Activated CD4-positive, CD25-positive, alpha-beta regulatory T cell treated with anti-CD3 and anti-CD28 coated beads, Interleukin-2, amount 50 U/mL, for 16 hours (primary cell): ENCODE measurements at regions not wholly inside any gene's neighbourhood (a gene's known extent, or its start where the extent isn't known, plus 50 kb on each side); places are given as distances from the start of the nearest gene placed in this dataset.
"Not testable (repeated sequence)": the region's sequence is repeated elsewhere in the genome, so short reads cannot be mapped to it uniquely, and the experiment has no call there.

Experiments used
- DNase-seq: peaks from one replicate; pipeline ENCODE4 v3.0.0-alpha.2; 2020; ENCODE audit warnings: low read depth, low spot score

DNA sequence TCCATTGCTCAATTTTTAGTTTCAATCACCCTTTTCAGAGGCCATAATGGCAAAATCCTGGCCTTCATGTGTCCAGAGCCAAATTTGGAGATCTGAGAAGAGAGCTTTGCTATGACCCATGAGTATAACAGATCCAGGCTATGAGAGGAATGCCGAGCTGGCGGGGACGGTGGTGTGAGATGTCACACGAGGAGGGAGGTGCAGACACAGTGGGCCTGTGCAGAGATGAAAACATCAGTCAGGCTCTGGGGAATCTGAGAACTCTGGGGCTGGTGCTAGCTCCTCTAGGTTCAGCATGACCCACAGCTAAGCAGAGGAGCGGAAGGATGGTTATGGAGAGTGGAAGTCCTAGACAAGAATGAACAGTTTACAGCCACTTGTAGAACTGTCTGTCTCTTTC is 398.3 kb upstream of the ATP10A start:
- DNase-seq: no peak

DNA sequence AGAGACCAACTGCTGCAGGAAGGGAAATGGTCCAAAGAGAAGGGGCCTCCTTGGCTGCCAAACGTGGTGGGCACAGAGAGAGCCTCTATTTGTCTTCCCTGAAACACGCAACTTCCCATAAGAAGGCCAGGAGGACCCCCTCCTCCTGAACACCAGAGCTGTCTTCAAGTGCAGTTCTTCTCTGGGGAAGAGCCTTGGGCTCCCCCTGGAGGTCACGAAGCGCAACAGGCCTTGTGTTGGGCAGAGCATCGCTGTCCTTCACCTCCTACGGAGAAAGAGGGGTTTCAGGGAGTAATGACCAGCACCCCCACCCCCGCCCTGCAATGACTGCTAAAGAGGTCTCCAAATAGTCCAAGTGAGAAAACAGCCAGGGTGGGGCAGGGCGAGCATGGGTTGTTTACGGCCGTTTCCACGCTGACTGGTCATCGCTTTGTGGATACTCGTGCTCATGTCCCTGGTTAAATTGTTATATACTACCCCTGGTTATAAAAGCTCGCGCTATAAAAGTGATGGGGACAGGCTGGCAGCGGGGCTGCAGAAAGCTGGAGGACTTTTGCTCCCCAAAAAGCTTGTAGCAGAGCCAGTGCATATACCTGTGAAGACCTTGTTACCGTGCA is 397.5 kb upstream of the ATP10A start:
- no peak for DNase-seq

GRCh38 chr15:26259581-26259980 is 396.5 kb upstream of the ATP10A start:
- no peak for DNase-seq

DNA sequence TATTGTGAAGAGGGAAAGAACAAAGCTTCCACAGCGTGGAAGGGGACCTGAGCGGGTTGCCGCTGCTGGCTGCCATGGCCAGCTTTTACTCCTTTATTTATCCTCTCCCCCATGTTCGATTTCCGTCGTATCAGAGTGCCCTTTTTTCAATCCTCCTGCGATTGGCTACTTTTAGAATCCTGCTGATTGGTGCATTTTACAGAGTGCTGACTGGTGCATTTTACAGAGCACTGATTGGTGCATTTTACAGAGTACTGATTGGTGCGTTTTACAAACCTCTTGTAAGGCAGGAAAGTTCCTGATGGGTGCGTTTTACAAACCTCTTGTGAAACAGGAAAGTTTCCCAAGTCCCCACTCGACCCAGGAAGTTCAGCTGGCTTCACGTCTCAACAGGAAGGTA is 381.7 kb upstream of the ATP10A start:
- not testable (repeated sequence) for DNase-seq

DNA sequence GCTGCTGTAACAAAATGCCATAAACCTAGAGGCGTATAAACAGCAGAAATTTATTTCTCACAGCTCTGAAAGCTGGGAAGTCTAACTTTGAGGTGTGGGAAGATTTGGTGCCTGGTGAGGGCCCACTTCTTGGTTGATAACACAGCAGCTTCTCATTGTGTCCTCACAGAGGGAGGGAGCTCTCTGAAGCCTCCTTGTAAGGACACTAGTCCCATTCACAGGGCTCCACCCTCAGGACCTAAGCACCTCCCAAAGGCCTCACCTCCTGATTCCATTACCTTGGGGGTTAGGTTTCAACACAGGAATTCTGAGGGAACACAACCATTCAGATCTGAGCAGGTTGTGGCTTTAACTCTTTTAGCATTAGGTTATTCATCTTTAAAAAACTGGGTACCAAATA is 380.3 kb upstream of the ATP10A start:
- no peak for DNase-seq

- DNase-seq: no peak
Observed at GRCh38 chr15:26242565-26243071, 379.5 kb upstream of the ATP10A start.

GRCh38 chr15:26235864-26236263 is 372.7 kb upstream of the ATP10A start:
- DNase-seq: no peak

GRCh38 chr15:26234976-26235767 is 372.0 kb upstream of the ATP10A start:
- no peak for DNase-seq

GRCh38 chr15:26232691-26233090 is 369.6 kb upstream of the ATP10A start:
- no peak for DNase-seq

GRCh38 chr15:26231096-26231495 is 368.0 kb upstream of the ATP10A start:
- DNase-seq: no peak

DNA sequence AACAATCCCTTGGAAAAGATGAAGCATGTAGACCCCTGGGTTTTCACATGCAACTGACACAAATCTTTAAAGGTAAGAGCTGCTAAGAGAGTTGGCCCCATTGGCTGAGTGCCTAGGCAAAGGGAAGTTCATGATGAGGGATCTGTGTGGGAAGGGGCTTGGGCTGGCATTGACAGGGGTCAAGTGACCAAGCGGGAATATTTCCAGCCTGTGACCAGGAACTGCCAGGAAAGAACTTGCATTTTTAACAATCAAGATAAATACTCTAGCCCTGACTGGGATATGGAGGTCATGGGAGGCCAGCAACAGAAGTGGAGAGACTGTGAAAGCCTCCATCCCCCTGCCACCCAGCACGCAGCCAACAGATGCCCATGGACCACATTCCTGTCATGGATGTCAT is 361.1 kb upstream of the ATP10A start:
- DNase-seq: no peak

- DNase-seq: no peak
Observed at GRCh38 chr15:26223720-26224119, 360.6 kb upstream of the ATP10A start.

GRCh38 chr15:26222781-26223180 is 359.7 kb upstream of the ATP10A start:
- no peak for DNase-seq

DNA sequence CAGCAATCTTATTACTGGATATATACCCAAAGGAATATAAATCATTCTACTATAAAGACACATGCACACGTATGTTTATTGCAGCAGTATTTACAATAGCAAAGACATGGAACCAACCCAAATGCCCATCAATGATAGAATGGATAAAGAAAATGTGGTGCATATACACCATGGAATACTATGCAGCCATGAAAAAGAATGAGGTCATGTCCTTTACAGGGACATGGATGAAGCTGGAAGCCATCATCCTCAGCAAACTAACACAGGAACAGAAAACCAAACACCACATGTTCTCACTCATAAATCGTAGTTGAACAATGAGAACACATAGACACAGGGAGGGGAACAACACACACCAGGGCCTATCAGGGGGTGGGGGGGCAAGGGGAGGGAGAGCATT is 353.9 kb upstream of the ATP10A start:
- not testable (repeated sequence) for DNase-seq

GRCh38 chr15:26214290-26214689 is 351.2 kb upstream of the ATP10A start:
- no peak for DNase-seq

- no peak for DNase-seq
Observed at GRCh38 chr15:26213427-26213826, 350.3 kb upstream of the ATP10A start.

DNA sequence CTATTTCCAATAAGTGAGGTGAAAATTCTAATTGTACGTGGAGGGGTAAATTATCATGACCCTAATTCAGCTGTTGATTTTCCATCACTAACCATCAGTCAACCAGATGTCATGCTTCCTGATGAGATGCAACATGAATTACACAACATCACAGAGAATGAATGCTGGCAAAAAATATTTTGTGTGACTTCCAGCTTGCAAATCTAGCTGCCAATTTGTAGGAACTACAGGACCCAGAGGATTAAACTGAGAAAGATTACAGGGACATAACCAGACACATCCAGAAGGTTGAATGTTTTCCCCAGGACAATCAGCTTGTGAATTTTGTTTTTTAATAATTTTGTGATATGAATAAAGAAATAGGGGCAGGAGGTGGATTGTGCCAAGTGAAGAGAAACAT is 349.0 kb upstream of the ATP10A start:
- no peak for DNase-seq

DNA sequence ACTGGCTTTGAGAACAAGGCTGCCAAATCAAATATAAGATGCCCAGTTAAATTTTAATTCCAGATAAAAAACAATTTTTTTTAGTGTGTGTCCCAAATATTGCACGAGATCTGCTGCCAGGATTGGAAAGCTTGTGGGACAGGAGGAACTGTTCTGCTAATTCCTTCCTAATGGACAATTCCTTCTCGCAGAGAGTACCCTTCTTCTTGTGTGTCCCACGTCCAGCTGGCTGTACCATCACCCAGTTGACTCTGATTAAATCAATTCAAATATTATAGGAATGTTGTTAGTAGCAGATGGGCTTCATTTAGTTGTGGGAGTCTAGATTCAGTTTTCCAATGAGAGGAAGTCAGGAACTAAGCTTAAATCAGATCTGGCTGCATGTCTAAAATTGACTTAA is 347.9 kb upstream of the ATP10A start:
- no peak for DNase-seq

DNA sequence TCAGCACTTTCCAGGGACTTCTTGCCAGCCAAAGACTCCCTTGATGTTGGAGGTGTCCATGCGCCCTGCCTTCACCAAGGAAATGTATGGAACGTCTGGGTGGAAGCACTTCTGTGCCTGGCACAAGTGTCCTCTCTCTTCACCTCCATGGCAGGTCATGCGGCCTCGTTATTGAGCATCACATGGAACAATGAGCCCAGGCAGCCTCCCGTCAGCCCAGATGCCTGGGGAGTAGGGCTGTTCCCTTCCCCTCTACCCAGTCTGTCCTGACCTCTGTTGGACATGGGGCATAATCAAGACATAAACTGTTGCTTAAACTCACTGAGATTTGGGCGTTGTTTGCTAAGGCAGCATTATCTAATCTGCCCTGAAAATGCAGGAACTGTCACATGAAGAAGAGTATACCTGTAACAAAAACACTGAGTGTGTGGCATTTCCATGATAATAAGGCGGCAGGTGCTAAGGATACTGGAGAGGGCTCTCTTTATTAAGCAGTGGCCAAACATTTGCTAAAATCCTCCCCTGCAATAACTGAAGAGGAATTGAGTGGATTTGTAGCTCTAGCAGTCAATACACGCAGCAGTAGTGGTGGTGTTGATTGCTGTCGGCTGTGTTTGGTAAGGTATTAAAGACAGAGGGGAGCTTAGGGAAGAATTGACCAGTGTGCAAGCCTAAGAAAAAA is 338.2 kb upstream of the ATP10A start:
- no peak for DNase-seq

DNA sequence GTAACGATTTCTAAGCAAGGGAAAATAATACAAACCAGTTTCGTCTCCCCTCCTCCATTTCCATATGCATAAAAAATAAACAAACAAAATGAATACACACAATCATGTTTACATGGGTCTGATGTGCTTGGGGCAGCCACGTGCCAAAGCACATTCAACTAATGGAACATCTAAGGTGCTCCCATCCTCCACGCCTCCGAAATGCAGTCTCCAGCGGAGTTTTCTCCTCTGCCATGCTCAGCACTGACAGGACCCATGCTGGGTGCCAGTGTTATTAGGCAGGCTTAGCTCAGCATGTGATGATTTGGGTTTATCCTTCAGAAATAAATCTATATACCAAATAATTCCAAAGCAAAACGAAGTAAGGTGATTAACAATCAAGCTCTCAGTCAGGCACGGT is 337.3 kb upstream of the ATP10A start:
- no peak for DNase-seq

GRCh38 chr15:26197719-26198118 is 334.6 kb upstream of the ATP10A start:
- DNase-seq: no peak

DNA sequence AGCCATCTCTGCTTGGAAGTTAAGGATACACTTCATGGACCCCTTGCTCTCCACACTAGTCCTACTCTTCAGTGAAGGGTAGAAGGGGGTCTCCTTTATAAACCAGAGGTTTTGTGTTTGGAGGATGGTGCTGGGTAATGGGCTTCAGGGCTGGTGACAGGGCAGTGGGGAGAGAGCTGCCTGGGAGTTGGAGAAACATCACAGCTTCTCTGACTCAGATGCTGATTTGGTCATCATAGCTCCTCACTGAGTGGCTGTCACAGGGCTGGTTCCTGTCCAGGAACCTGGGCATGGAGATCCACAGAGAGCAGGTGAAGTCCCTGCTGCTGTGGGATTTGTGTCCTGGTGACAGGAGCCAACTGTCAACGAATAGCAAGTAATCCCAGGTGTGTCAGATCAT is 333.9 kb upstream of the ATP10A start:
- no peak for DNase-seq

DNA sequence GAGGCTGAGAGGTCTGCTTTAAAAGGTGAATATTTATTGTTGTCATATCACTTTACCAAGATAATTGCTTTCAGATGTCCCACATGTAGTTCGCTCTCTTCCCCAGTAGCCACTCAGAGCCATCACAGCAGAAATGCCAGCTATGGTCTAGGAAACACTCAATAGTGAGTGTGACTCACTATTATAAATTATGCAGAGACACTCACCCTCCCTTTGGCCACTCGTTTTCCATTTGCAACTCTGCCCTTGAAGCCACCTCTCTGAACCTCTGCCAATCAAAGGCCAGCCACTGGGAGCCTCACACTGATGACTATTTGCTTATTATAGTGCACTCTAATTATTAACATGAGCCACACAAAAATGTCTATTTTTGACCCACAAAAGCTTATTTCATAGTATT is 328.1 kb upstream of the ATP10A start:
- DNase-seq: no peak
